A673 (cell line): ENCODE measurements at regions not wholly inside any gene's neighbourhood (a gene's known extent, or its start where the extent isn't known, plus 50 kb on each side); places are given as distances from the start of the nearest gene placed in this dataset.

Source experiments
- BruUV-seq: library from RNA; stranded (reverse); fragments of 400-500 nt; replicated peaks from 2 replicates; lab custom pipeline; 2021; lab: Mats Ljungman, UMichigan
- CTCF ChIA-PET: fragments of 300-600 bp; sonication (Branson Sonifier 250); formaldehyde crosslinking; loops from one replicate; lab custom pipeline; 2022; ENCODE audit warnings: antibody characterized with exemption; lab: Charles Lee
- POLR2A ChIA-PET: fragments of 300-600 bp; sonication (Branson Sonifier 250); formaldehyde crosslinking; loops from one replicate; lab custom pipeline; 2022; ENCODE audit warnings: antibody characterized with exemption; ENCODE audit not compliant: low non-redundant PET; lab: Charles Lee
- DNase-seq: peaks from one replicate; pipeline ENCODE4 v3.0.0-alpha.2; 2015; ENCODE audit warnings: low spot score
- H3K27ac ChIP-seq: fragments of 200-600 bp; sonication (generic); 2 replicates; pipeline ENCODE4 v1.5.1; 2016; ENCODE audit warnings: mixed run types, low read depth, mild to moderate bottlenecking, mixed read lengths, antibody characterized with exemption, low read length; ENCODE audit not compliant: poor library complexity, severe bottlenecking
- H3K27me3 ChIP-seq: fragments of 200-600 bp; sonication (generic); replicated peaks from 2 replicates; pipeline ENCODE4 v1.6.1; 2017; ENCODE audit warnings: mixed run types, low read depth, mild to moderate bottlenecking, mixed read lengths, antibody characterized with exemption, low read length; ENCODE audit not compliant: insufficient read depth, poor library complexity
- H3K36me3 ChIP-seq: fragments of 200-600 bp; sonication (generic); 2 replicates; pipeline ENCODE4 v1.6.1; 2016; ENCODE audit warnings: mixed run types, mild to moderate bottlenecking, mixed read lengths, antibody characterized with exemption, low read length; ENCODE audit not compliant: insufficient read depth, poor library complexity, severe bottlenecking
- H3K4me1 ChIP-seq: fragments of 200-600 bp; sonication (generic); 2 replicates; pipeline ENCODE4 v1.6.1; 2017; ENCODE audit warnings: mixed run types, mild to moderate bottlenecking, mixed read lengths, antibody characterized with exemption, low read length; ENCODE audit not compliant: insufficient read depth, poor library complexity, severe bottlenecking
- H3K4me3 ChIP-seq: fragments of 200-600 bp; sonication (generic); 2 replicates; pipeline ENCODE4 v1.5.1; 2016; ENCODE audit warnings: low read depth, mixed run types, mild to moderate bottlenecking, mixed read lengths, low read length; ENCODE audit not compliant: poor library complexity, severe bottlenecking
- H3K9me3 ChIP-seq: fragments of 200-600 bp; sonication (generic); 2 replicates; pipeline ENCODE4 v1.6.1; 2016; ENCODE audit warnings: mixed run types, low read depth, mild to moderate bottlenecking, mixed read lengths, antibody characterized with exemption, low read length; ENCODE audit not compliant: poor library complexity, severe bottlenecking
- EZH2 ChIP-seq: fragments of 200-600 bp; sonication (generic); IDR thresholded peaks from 2 replicates; pipeline ENCODE4 v1.6.1; 2017; ENCODE audit warnings: borderline replicate concordance, low read depth, mild to moderate bottlenecking, mixed read lengths, antibody characterized with exemption, low read length; ENCODE audit not compliant: poor library complexity, severe bottlenecking
- intact Hi-C: fragments of 100-400 bp; cut with micrococcal nuclease; formaldehyde crosslinking; loops from one replicate; pipeline ENCODE4 v1.10.0; 2022; ENCODE audit not compliant: unreplicated experiment
- TF ChIP-seq, protein P1 (sequence below): fragments of 300-800, 200-600 bp; sonication (generic); conservative IDR thresholded peaks from 2 replicates; pipeline ENCODE4 v1.5.1; 2017; ENCODE audit warnings: low read depth, mild to moderate bottlenecking, antibody characterized with exemption, low read length, moderate library complexity, mixed read lengths

DNA sequence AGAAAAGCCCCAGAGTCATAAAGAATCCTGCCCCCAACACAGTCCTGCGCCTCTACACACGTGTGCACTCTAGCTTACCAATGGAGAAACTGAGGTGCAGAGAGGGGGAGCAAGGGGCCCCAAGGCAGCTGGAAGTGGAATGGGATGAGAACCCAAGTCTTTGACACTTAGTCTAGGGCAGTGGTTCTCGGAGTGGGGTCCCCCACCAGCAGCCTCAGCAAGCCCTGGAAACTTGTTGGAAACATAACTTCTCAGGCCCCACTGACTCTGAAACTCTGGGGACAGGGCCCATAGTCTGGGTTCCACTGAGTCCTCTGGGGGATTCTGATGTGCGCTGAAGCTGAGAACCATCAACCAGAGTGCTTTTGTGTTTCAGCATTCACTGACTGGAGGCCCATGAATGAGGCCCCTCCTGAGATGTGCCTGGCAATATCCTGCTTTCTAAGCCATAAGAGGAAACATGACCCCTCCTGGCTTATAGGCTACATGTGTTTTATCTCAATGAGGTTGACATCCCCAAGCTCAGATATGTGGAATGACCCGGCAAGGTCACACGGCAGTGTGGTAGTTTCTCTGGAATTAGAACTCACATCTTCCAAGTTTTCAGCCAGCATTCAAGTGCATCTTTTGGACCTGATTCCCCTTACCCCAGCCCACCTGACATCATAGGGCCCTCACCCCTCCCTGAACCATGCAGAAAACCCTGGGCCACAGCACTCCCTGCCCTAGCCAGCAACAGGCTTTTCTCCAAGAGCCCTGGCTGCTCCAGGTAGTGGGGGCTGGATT, 147.3 kb upstream of the PCBD1 start:
- no peak for DNase-seq
- H3K4me1 ChIP-seq: no peaks in the 10 kb centered on the region
- POLR2A ChIA-PET: no interaction called here

DNA sequence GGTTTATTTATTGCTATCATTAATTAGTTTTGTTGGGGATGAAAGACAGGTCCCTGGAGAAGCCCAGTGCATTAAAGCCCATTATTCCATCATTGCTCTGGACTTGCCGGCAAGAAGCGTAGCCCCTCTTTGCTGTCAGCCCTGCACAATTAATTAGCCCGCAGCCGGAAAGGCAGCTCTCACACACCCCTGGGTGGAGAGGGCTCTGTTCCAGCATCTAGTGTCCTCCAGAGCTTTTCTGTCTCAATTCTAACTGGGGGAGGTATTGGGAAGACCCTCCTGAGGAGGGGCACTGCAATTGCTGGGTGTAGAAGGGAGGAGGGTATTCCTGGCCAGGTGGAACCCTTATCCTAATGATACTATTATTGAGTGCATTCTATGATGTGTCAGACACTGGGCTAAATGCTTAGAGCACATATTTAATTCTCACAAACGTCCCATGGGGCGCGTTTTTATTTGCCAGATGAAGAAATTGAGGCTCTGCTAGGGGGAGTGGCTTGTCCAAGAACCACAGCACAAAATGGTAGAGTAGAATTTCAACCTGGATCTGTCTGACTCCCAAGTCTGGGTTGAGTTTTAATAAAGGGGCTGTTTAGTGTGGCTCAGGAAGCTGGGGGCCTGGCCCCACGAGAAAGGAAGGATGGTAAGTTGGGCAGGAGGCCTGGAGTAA, 148.1 kb upstream of the PCBD1 start:
- H3K9me3 ChIP-seq: no peaks in the 10 kb centered on the region
- no peak overlapping the region for H3K4me3 ChIP-seq
- intact Hi-C loops: no loop called here
- DNase-seq: no peak
- H3K27me3 ChIP-seq: no peaks in the 10 kb centered on the region
- no peaks in the 10 kb centered on the region for H3K36me3 ChIP-seq
- POLR2A ChIA-PET: no interaction called here
- CTCF ChIA-PET: no interaction called here
- no TSS peak for BruUV-seq
- no peaks in the 10 kb centered on the region for H3K4me1 ChIP-seq
- TF ChIP-seq, protein P1, sequence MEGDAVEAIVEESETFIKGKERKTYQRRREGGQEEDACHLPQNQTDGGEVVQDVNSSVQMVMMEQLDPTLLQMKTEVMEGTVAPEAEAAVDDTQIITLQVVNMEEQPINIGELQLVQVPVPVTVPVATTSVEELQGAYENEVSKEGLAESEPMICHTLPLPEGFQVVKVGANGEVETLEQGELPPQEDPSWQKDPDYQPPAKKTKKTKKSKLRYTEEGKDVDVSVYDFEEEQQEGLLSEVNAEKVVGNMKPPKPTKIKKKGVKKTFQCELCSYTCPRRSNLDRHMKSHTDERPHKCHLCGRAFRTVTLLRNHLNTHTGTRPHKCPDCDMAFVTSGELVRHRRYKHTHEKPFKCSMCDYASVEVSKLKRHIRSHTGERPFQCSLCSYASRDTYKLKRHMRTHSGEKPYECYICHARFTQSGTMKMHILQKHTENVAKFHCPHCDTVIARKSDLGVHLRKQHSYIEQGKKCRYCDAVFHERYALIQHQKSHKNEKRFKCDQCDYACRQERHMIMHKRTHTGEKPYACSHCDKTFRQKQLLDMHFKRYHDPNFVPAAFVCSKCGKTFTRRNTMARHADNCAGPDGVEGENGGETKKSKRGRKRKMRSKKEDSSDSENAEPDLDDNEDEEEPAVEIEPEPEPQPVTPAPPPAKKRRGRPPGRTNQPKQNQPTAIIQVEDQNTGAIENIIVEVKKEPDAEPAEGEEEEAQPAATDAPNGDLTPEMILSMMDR: no peak
- TF ChIP-seq EZH2: no peak
- no peak overlapping the region for H3K27ac ChIP-seq

More for the DNA sequence above, 147.3 kb upstream of the PCBD1 start:
- CTCF ChIA-PET: no interaction called here
- intact Hi-C loops: no loop called here
- Histone ChIP-seq H3K27me3 (no peaks in the 10 kb centered on the region), H3K9me3 (no peaks in the 10 kb centered on the region), H3K4me3 (no peak overlapping the region), H3K36me3 (no peaks in the 10 kb centered on the region), H3K27ac (no peak overlapping the region)
- TF ChIP-seq, protein P1: no peak
- no peak for TF ChIP-seq EZH2
- BruUV-seq: no TSS peak

DNA sequence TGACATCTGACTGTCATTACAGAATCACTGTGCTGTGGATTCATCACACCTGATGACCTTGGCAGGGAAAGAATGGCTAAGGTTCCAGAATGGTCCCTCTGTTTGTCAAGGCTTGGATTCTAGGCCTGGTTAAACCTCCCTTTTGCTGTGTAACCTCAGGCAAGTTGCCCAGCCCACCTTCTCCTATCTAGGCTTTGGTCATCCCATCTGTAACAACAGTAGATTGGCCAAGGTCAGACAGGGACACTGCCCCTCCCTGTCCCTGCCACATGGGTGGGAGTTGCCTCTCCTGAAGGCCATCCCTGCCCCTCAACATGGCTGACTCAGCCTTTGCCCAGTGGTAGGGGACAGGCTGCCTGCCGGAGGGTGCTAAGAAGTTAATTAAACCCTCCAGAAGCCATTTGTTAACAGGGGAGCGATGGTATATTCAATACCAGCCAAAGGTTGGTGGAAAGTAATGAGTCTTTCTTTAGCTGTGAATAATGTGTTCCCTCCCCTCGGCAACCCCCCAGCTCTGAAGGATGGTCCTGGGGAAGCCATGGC, 149.8 kb upstream of the PCBD1 start:
- ChIA-PET POLR2A (no interaction called here), CTCF (no interaction called here)
- H3K4me1 ChIP-seq: no peaks in the 10 kb centered on the region

More for the DNA sequence above, 149.8 kb upstream of the PCBD1 start:
- intact Hi-C loops: no loop called here
- DNase-seq: no peak
- Histone ChIP-seq H3K27ac (no peak overlapping the region), H3K27me3 (no peaks in the 10 kb centered on the region), H3K4me3 (no peak overlapping the region), H3K36me3 (no peaks in the 10 kb centered on the region), H3K9me3 (no peaks in the 10 kb centered on the region)
- TF ChIP-seq EZH2: no peak
- BruUV-seq: no TSS peak
